Activated T-cell treated with anti-CD3 and anti-CD28 coated beads, Interleukin-2, amount 50 U/mL, for 24 hours (primary cell): ENCODE measurements at regions not wholly inside any gene's neighbourhood (a gene's known extent, or its start where the extent isn't known, plus 50 kb on each side); places are given as distances from the start of the nearest gene placed in this dataset.
A peak's percentile ranks its signal among the peaks of the same experiment; 100 is the strongest.
"Not testable (repeated sequence)": the region's sequence is repeated elsewhere in the genome, so short reads cannot be mapped to it uniquely, and the experiment has no call there.

Experiments used
- DNase-seq: peaks from one replicate; pipeline ENCODE4 v3.0.0-alpha.2; 2020
- H3K27ac Mint-ChIP-seq: 2 replicates; pipeline ENCODE4 v1.8.0; 2020; ENCODE audit warnings: mild to moderate bottlenecking, mixed read lengths
- H3K27me3 Mint-ChIP-seq: 2 replicates; pipeline ENCODE4 v1.8.0; 2020; ENCODE audit warnings: mixed read lengths
- H3K36me3 Mint-ChIP-seq: 2 replicates; pipeline ENCODE4 v1.8.0; 2020; ENCODE audit warnings: low read depth, mixed read lengths
- H3K4me1 Mint-ChIP-seq: 2 replicates; pipeline ENCODE4 v1.8.0; 2020; ENCODE audit warnings: low read depth, mixed read lengths
- H3K4me3 Mint-ChIP-seq: 2 replicates; pipeline ENCODE4 v1.8.0; 2020; ENCODE audit warnings: mild to moderate bottlenecking, moderate library complexity, mixed read lengths
- H3K9me3 Mint-ChIP-seq: 2 replicates; pipeline ENCODE4 v1.8.0; 2020; ENCODE audit warnings: mixed read lengths

DNA sequence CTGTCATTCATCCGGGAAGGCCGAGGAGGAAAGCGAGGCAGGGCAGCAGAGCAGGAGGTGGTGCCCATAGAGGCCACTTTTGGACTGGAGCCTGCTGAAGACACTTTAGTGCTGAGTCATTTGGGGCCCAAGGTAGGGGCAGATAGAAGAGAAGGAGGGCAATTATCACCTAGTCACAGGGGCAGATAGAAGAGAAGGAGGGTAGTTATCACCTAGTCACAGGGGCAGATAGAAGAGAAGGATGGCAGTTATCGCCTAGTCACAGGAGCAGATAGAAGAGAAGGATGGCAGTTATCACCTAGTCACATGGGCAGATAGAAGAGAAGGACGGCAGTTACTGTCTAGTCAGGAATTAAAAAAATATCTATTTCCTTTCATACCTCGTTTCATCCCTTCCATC lies 1372.6 kb downstream of the FOXD4L5 start:
- H3K27me3 Mint-ChIP-seq, DNase-seq, H3K36me3 Mint-ChIP-seq, H3K4me1 Mint-ChIP-seq, H3K4me3 Mint-ChIP-seq, H3K27ac Mint-ChIP-seq: not testable (repeated sequence)
- H3K9me3 Mint-ChIP-seq = peaks cover 16% of the 10 kb centered on the region

DNA sequence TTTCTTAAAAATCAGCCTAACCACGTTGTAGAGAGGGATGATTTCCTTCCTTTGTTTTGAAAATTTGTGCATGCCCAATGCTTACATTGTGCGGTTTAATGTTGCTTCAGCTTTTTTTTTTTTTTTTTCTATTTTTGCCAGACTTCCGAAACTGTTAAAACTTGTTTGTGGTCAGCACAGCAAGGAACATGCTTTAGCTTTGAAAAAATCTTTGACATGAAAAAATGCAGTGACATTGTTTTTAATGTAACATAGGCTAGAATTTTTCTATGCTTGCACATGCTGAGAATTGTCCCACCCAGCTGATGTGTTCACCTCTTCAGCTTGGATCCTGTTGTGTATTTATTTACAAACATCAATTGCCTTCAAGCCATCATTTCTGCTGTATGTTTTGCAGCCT lies 1375.9 kb downstream of the FOXD4L5 start:
- not testable (repeated sequence) for H3K4me1 Mint-ChIP-seq, H3K27ac Mint-ChIP-seq, H3K27me3 Mint-ChIP-seq, DNase-seq, H3K4me3 Mint-ChIP-seq, H3K36me3 Mint-ChIP-seq
- peaks cover 11% of the 10 kb centered on the region for H3K9me3 Mint-ChIP-seq

DNA sequence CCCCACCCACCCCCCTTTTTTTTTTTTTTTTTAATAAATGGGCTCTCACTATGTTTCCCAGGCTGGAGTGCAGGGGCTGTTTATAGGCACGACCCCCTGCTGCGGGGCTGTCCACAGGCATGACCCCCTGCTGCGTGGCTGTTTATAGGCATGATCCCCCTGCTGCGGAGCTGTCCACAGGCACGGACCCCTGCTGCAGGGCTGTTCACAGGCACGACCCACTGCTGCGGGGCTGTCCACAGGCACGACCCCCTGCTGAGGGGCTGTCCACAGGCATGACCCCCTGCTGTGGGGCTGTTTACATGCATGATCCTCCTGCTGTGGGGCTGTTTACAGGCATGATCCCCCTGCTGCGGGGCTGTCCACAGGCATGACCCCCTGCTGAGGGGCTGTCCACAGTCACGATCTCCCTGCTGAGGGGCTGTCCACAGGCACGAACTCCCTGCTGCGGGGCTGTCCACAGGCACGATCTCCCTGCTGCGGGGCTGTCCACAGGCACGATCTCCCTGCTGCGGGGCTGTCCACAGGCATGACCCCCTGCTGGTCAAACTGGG lies 1385.3 kb downstream of the FOXD4L5 start:
- not testable (repeated sequence) for H3K36me3 Mint-ChIP-seq

DNA sequence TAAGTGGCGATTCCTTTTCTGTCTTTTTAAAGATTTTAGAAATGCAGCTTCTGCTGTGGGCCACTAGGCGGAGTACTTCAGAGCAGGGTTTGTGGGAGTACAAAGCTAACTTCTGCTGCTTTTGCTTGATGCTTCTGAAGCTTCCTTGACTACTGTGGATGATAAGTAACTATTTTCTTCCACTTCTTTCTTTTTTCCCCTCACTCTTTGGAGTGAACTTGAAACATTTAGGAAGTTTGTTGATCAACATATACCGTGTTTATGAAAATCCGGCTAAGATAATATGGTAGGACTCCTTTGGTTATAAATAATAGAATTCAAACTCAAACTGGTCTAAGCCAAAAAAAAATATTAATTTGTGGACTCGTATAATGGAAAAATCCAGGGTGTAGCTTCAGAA lies 1403.6 kb downstream of the FOXD4L5 start:
- not testable (repeated sequence) for H3K4me1 Mint-ChIP-seq, H3K27ac Mint-ChIP-seq, DNase-seq, H3K36me3 Mint-ChIP-seq, H3K4me3 Mint-ChIP-seq, H3K9me3 Mint-ChIP-seq, H3K27me3 Mint-ChIP-seq

More for the DNA sequence above, 1385.3 kb downstream of the FOXD4L5 start:
- H3K27ac Mint-ChIP-seq, DNase-seq, H3K4me1 Mint-ChIP-seq, H3K4me3 Mint-ChIP-seq, H3K27me3 Mint-ChIP-seq: not testable (repeated sequence)
- H3K9me3 Mint-ChIP-seq = peaks cover 12% of the 10 kb centered on the region

DNA sequence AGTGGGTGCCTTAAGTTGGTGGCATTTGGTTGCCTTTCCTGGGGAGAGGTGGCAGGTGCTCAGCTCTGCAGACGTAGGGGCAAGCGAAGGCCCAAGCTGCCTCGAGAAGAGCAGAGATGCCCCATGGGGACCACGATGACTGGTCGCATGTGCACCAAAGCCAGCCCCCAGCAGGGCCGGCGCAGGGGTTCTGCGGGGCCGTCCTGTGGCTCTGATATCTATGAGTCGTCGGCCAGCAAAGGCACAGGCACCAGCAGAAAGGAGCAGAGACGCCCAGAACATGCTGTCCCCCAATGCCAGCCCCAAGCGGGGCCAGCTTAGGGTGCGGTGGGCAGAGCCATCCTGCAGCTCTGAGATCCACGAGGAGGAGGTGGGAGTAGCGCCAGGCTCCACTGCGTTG lies 1408.6 kb downstream of the FOXD4L5 start:
- H3K27me3 Mint-ChIP-seq, H3K36me3 Mint-ChIP-seq, H3K9me3 Mint-ChIP-seq, H3K4me1 Mint-ChIP-seq, DNase-seq, H3K27ac Mint-ChIP-seq, H3K4me3 Mint-ChIP-seq: not testable (repeated sequence)

DNA sequence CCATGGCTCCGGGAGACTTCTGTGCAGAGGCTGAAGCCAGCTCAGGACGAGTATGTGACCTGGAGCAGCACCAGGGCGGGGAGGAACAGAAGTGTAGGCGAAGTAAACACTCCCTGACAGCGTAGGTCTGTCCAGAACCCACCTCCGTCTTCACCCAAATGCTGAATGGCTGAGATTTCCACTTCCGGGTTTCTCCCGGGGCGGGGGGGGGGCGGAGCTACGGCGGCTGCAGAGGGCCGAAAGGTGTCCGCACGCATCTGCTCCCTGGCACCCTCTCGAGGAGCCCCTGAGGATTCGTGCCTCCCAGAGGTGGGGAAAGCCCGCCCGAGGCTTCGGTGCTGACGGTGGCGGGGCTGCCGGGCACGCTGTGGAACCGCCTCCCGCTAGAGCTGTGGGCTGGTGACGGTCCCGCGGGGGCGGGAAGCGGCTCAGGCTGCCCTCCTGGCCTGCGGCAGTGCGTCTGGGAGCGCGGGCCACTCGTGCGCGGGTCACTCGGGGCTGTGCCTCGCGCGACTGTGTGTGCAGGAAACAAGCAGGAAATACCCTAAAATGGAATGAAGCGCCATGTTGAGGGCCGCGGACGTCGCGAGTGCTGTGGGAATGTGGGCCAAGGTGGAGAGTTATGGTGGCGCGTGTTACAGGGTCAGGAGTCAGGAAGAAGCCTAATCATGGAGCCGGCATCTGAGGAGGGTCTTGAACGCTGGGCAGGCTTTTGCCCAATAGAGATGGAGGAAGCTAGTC lies 1425.4 kb downstream of the FOXD4L5 start:
- H3K4me3 Mint-ChIP-seq = peak overlapping the region; percentile 71
- no peaks in the 10 kb centered on the region for H3K27me3 Mint-ChIP-seq
- DNase-seq = peak; percentile 60
- no peaks in the 10 kb centered on the region for H3K36me3 Mint-ChIP-seq
- H3K27ac Mint-ChIP-seq = peak overlapping the region; percentile 67
- H3K4me1 Mint-ChIP-seq = peaks cover 3% of the 10 kb centered on the region
- H3K9me3 Mint-ChIP-seq = peaks cover 17% of the 10 kb centered on the region

DNA sequence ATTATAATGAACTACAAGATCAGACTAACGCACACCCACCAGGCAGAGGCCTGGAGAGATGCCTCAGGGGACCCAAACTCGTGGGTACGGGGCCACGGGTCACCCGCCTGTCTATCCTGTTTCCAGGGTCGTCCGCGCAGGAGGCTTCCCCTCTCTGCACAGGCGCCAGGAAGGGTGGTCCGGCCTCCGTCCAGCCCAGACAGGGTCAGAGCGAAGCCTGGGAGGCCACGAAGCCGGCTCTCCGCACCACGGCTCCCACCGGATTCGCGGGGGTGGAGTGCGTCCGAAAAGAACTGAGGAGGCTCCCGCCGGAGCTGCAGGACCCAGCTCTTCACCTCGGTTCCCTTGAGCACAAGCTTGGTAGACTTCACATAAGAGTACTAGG lies 1425.9 kb downstream of the FOXD4L5 start:
- DNase-seq, H3K36me3 Mint-ChIP-seq, H3K27me3 Mint-ChIP-seq, H3K4me1 Mint-ChIP-seq: not testable (repeated sequence)
- peak overlapping the region; percentile 67 for H3K27ac Mint-ChIP-seq
- H3K9me3 Mint-ChIP-seq = peaks cover 17% of the 10 kb centered on the region
- H3K4me3 Mint-ChIP-seq = peak overlapping the region; percentile 71

DNA sequence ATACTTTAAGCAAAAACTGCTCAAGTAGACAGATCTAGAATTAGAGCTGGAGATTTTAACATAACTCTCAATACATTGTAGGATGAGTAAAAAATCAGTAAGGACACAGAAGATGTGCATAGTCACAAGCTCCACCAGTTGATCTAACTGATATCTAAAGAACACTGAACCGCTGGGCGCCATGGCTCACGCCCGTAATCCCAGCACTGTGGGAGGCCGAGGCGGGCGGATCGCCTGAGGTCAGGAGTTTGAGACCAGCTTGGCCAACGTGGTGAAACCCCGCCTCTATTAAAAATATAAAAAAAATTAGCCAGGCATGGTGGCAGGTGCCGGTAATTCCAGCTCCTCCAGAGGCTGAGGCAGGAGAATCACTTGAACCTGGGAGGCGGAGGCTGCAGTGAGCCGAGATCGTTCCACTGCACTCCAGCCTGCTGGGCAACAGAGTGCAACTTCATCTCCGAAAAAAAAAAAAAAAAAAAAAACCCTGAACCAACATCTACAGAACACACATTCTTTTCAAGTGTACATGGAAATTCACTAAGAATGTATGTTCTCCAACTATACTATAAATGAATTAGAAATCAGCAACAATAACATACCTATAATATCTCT lies 1431.8 kb downstream of the FOXD4L5 start:
- not testable (repeated sequence) for DNase-seq, H3K27me3 Mint-ChIP-seq, H3K27ac Mint-ChIP-seq, H3K4me3 Mint-ChIP-seq, H3K36me3 Mint-ChIP-seq, H3K9me3 Mint-ChIP-seq, H3K4me1 Mint-ChIP-seq

DNA sequence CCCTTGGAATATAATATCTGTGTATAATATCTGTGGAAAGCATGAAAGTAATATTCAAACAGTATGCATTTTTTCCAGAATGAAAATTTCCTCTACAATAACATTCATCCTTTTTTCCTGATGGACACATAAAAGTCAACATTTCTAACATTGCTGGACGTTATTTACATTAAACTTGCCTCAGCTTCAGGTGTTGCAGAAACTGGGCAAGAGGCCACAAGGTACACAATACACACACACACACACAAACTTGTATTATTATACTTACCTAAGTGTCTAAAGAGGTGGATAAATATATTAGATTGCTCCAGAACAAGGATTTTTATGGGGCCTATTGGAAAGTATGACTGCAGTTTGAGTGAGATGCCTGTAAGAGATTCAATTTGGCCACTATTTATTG lies 1460.2 kb downstream of the FOXD4L5 start:
- not testable (repeated sequence) for H3K4me1 Mint-ChIP-seq, DNase-seq, H3K36me3 Mint-ChIP-seq, H3K27ac Mint-ChIP-seq, H3K27me3 Mint-ChIP-seq, H3K4me3 Mint-ChIP-seq
- H3K9me3 Mint-ChIP-seq = peaks cover 14% of the 10 kb centered on the region

DNA sequence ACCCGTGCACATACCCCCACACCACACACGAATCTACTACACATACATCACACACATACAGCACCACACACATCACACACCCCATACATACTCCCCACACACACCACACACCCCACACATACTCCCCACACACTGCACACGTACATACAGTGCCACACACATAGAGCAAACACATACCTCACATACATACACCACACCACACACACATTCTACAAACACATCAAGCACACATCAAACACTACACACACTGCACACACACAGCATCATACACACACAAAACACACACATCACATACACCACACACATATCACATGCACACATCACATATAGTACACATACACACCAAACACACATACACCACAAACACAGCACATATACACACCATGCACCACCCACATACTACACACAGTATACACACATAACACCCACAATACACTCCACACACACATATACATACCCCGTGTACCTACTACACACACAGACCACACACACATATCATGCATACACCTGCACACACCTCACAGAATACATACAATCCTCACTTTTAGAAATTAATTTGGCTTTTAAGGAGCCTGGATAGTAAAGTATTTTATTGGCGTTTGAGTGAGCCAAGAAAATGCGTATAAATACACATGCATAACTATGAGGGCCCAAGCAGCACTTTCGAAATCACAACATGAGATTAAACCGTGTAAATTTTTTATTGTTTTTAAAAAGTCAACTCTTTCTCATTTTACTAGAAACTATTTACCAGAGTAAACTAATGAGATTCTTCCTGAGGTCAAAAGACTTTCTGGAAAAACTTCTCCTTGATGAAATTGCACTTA lies 1461.4 kb downstream of the FOXD4L5 start:
- not testable (repeated sequence) for H3K36me3 Mint-ChIP-seq, H3K4me3 Mint-ChIP-seq, H3K27ac Mint-ChIP-seq, H3K4me1 Mint-ChIP-seq, DNase-seq, H3K27me3 Mint-ChIP-seq
- peaks cover 14% of the 10 kb centered on the region for H3K9me3 Mint-ChIP-seq

DNA sequence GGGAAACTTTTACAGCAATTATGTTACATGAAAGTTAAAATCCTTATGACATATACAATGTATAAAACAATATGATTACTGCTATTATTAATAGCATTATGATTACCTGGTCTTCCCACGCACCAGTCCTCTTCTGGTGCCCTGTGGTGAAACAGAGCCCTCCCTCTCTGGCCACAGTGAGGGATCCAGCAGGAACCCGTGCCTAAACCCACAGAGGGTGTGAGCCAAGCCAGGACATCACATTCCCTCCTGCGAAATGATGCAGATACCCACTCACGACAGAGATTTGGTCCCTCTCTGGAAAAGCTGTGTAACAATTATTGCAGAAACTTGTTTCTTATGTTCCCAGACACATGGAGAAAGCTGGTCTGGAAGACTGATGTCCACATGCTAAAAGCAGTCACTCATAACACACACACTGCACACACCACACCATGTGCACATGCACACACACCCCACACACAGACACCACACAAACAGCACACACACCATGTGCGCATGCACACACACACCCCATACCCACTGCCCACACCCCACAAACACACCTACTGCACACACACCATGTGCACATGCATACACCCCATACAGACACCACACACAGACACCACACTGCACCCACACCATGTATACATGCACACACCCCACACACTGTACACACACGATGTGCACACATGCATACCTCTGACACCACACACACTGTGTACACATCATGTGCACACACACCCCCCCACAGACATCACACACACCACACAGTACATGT lies 1462.2 kb downstream of the FOXD4L5 start:
- not testable (repeated sequence) for H3K4me1 Mint-ChIP-seq, H3K27ac Mint-ChIP-seq, H3K27me3 Mint-ChIP-seq, H3K4me3 Mint-ChIP-seq, H3K36me3 Mint-ChIP-seq, DNase-seq
- H3K9me3 Mint-ChIP-seq = peaks cover 14% of the 10 kb centered on the region

DNA sequence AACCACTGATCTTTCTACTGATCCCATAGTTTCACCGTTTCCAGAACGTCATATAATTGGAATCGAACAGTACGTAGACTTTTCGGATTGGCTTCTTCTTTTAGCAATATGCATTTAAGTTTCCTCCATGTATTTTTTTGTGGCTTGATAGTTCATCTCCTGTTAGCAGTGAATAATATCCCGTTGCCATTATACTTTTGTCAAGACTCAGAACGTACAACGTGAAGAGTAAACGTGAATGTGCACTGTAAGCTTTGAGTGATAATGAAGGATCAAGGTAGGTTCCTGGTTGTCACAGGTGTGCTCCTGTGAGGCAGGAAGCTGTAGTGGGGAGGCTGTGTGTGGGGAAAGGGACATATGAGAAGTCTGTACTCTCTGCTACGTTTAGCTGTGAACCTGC lies 1463.7 kb downstream of the FOXD4L5 start:
- not testable (repeated sequence) for H3K36me3 Mint-ChIP-seq, H3K27ac Mint-ChIP-seq, H3K4me3 Mint-ChIP-seq, DNase-seq
- Mint-ChIP-seq H3K9me3 (peaks cover 16% of the 10 kb centered on the region), H3K27me3 (peaks cover 18% of the 10 kb centered on the region), H3K4me1 (peaks cover 17% of the 10 kb centered on the region)

DNA sequence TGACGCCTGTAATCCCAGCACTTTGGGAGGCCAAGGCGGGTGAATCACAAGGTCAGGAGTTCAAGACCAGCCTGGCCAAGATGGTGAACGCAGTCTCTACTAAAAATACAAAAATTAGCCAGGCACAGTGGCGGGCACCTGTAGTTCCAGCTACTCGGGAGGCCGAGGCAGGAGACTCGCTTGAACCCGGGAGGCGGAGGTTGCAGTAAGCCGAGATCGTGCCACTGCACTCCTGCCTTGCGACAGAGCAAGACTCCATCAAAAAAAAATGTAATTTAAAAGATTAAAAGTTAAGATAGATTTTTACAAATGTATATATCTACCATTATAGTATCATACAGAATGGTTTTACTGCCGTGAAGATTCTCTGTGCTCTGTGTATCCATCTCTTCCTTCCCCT lies 1464.1 kb downstream of the FOXD4L5 start:
- H3K27ac Mint-ChIP-seq, DNase-seq, H3K36me3 Mint-ChIP-seq, H3K4me3 Mint-ChIP-seq: not testable (repeated sequence)
- Mint-ChIP-seq H3K27me3 (peaks cover 18% of the 10 kb centered on the region), H3K4me1 (peaks cover 17% of the 10 kb centered on the region), H3K9me3 (peaks cover 20% of the 10 kb centered on the region)

DNA sequence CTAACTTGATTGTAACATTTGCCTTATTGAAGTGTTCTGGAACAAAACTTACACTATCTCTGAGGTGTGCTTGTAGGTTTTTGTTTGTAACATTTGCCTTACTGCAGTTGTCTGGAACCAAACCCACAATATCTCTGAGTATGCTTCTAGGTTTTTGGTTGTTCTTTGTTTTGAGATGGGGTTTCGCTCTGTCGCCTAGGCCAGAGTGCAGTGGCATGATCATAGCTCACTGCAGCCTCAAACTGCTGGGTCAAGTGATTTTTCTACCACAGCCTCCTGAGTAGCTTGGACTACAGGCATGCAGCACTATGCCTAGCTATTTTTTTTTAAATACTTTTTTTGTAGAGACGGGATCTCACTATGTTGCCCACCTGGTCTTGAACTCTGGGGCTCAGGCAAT lies 1464.6 kb downstream of the FOXD4L5 start:
- not testable (repeated sequence) for H3K36me3 Mint-ChIP-seq, H3K27ac Mint-ChIP-seq, H3K4me3 Mint-ChIP-seq, DNase-seq
- H3K9me3 Mint-ChIP-seq = peaks cover 21% of the 10 kb centered on the region
- peaks cover 18% of the 10 kb centered on the region for H3K27me3 Mint-ChIP-seq
- peaks cover 17% of the 10 kb centered on the region for H3K4me1 Mint-ChIP-seq
